AG09319 (cell line): ENCODE measurements at regions not wholly inside any gene's neighbourhood (a gene's known extent, or its start where the extent isn't known, plus 50 kb on each side); places are given as distances from the start of the nearest gene placed in this dataset.
"Not testable (repeated sequence)": the region's sequence is repeated elsewhere in the genome, so short reads cannot be mapped to it uniquely, and the experiment has no call there.

Experiments used
- DNase-seq: peaks from one replicate; pipeline ENCODE4 v3.0.0-alpha.2; 2010; ENCODE audit warnings: low read depth; ENCODE audit errors: extremely low read depth
- TF ChIP-seq, protein P1 (sequence below): IDR thresholded peaks from 2 replicates; pipeline ENCODE4 v1.5.1; 2011; ENCODE audit warnings: low read depth, mild to moderate bottlenecking, inconsistent platforms, low read length, moderate library complexity

DNA sequence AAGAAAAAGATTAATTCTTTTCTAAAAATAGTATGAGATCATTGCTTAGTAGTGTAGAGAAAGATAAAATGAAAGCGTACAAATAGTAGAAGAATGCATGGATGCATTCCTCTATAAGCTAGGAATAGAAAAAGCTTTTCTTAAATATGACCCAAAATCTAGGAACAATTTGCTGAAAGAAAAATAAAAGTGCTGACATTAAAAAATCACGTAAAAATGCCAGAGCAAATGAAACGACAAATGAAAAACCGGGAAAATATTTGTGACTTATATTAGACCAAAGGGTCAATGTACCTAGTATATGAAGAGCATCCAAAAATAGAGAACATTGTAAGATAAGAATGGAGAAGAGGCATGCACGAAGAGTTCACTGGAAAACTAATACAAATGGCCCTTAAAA, 149.5 kb upstream of the MON1B start:
- no peak for DNase-seq
- TF ChIP-seq, protein P1, sequence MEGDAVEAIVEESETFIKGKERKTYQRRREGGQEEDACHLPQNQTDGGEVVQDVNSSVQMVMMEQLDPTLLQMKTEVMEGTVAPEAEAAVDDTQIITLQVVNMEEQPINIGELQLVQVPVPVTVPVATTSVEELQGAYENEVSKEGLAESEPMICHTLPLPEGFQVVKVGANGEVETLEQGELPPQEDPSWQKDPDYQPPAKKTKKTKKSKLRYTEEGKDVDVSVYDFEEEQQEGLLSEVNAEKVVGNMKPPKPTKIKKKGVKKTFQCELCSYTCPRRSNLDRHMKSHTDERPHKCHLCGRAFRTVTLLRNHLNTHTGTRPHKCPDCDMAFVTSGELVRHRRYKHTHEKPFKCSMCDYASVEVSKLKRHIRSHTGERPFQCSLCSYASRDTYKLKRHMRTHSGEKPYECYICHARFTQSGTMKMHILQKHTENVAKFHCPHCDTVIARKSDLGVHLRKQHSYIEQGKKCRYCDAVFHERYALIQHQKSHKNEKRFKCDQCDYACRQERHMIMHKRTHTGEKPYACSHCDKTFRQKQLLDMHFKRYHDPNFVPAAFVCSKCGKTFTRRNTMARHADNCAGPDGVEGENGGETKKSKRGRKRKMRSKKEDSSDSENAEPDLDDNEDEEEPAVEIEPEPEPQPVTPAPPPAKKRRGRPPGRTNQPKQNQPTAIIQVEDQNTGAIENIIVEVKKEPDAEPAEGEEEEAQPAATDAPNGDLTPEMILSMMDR = no peak

DNA sequence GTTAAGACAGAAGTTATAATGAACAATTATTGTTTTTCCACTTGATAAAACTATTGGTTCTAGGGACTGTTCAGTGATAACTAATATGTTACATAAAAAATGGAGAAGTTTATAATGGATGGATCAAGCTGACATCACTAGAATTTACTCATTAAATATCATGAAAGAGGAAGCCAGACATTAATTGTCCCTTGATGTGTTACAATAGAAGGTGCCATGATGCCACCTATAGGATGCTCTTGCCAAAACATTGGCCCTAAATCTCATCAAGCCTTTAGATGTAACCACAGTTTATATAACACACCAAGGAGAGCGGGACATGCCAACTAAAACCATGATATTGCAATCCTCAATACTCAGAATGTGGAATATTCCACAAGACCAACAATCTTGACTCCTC, 147.9 kb upstream of the MON1B start:
- TF ChIP-seq, protein P1 = peak; percentile 46
- peak; percentile 8 for DNase-seq

DNA sequence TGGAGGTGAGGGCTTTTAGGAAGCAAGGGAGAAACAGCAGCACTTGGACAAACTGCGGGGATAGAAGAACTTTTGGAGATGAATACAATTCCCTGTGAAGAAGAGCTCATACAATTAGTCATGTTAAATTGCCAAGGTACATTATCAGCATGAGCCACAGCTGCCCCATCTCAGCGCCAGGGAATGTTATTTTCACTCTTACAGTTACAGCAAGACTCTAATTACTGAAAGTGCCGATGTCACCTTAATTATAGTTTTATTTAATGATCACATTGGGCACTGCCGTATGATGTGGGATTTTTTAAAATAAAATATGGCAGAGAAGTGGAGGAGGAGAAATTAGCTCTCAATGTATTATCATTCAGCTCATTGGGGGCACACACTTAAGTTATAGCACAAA, 144.8 kb upstream of the MON1B start:
- TF ChIP-seq, protein P1 = no peak
- no peak for DNase-seq

DNA sequence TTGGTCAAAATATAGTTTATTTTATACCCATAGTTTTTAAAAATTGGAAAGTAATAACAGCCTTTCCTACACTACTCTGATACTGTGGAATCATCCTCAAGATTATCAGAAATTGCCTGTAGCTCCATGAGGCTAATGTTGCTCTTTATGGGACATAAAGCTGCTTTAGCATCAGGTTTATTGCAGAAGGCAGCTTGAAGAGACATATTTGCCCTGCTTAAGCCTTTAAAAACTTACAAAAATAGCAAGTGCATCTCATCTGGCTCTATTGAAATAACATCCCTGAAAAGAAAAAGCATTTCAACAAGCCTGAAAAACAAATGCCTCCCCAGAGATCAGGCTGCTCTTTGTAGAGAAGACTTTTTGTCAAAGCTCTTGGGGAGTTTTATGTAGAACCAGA, 142.9 kb upstream of the MON1B start:
- TF ChIP-seq, protein P1 = no peak
- DNase-seq = no peak

DNA sequence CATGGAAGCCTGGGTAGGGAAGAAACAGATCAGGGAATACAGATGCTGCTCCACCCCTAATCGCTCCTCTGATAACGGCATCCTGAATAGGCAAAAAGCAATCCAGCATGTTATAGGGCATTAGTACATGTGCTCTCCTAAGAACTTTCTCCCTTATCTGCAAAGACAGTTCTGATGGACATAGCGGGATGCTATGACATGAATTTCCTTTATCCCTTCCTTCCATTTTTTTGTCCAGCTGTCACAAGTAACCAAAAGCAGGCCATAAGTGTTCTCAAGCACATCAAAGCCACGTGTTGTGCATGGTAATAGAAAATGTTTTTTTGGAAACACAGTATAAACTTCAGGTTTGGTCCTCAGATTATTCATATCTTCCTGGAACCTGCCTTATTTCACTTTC, 141.4 kb upstream of the MON1B start:
- TF ChIP-seq, protein P1 = no peak
- DNase-seq = no peak

DNA sequence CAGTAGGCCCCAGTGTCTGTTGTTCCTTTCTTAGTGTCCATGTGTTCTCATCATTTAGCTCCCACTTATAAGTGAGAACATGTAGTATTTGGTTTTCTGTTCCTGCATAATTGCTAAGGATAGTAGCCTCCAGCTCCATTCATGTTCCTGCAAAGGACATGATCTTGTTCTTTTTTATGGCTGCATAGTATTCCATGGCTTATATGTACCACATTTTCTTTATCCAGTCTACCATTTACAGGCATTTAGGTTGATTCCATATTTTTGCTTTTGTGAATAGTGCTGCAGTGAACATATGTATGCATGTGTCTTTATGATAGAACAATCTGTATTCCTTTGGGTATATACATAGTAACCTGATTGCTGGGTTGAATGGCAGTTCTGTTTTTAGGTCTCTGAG, 134.4 kb upstream of the MON1B start:
- DNase-seq = not testable (repeated sequence)

DNA sequence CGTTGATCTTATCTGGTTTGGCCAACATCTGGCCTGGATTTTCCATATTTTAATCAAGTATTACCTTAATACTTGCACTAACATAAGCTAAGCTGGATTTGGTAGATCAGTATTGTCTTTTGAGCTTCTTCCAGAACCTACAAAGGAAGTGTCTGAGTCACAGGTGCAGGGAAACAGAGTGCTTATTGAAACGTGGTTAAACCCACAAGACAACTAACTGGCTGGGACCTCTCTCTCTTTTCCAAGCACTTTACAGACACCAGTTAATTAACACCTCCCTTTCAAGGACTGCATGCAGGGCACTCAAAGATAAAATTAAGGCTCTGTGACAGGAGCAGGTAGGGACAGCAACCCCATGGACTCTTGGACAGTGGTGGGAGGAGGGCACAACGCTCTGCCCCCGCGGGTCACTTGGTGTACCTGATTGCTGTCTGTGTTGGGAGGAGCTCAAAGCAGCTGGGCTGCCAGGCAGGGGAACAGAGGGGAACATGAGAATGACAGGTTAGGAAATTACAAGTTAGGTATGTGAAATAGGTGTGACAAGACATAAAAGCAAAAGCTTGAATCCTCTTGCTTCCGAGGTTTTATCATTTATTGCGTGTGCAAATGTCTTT, 133.7 kb upstream of the MON1B start:
- DNase-seq = no peak
- TF ChIP-seq, protein P1 = no peak

DNA sequence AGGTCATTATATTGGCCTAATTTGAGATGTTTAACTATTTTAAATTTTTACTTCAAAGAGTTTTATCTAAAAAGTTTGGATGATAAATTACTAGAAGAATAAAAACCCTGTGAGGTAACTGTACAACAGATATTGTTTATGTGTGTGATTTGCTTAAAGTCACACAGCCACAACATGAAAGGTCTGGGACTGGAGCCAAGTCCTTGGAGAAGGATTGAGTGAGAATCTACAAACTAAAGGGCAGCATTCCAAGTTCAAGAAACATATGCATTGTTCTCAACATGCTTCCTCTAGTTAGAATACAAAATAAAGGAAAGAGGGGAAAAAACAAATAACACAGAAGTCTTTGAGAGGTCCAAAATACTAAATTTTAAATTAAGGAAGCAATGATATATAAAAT, 131.5 kb upstream of the MON1B start:
- no peak for DNase-seq

More for the DNA sequence above, 131.5 kb upstream of the MON1B start:
- TF ChIP-seq, protein P1 = no peak
